CD4-positive, alpha-beta T cell treated with Interferon alpha-2 for 1 hour (primary cell): ENCODE measurements at regions not wholly inside any gene's neighbourhood (a gene's known extent, or its start where the extent isn't known, plus 50 kb on each side); places are given as distances from the start of the nearest gene placed in this dataset.

Source experiments
- DNase-seq, 2 donors: peaks; one replicate each; pipeline ENCODE4 v3.0.0-alpha.2; 2020 to 2022

- no peak for DNase-seq
These were observed 405.3 kb upstream of the USP15 start for GRCh38 chr12:61854902-61855301.

- DNase-seq = no peak
These were observed 402.2 kb upstream of the USP15 start for GRCh38 chr12:61857968-61858367.

- no peak for DNase-seq
These were observed 399.8 kb upstream of the USP15 start for GRCh38 chr12:61860451-61860850.

GRCh38 chr12:61862986-61863385, 397.2 kb upstream of the USP15 start:
- DNase-seq = no peak

GRCh38 chr12:61863811-61864210, 396.4 kb upstream of the USP15 start:
- no peak for DNase-seq

GRCh38 chr12:61869796-61870195, 390.4 kb upstream of the USP15 start:
- DNase-seq = no peak

- DNase-seq = peak; percentile 19 to 39
These were observed 389.3 kb upstream of the USP15 start for GRCh38 chr12:61870658-61871484.

GRCh38 chr12:61871485-61871810, 388.8 kb upstream of the USP15 start:
- no peak for DNase-seq

- no peak for DNase-seq
These were observed 381.0 kb upstream of the USP15 start for GRCh38 chr12:61879229-61879628.

GRCh38 chr12:61880186-61880585, 380.0 kb upstream of the USP15 start:
- no peak for DNase-seq

- no peak for DNase-seq
These were observed 368.6 kb upstream of the USP15 start for GRCh38 chr12:61891632-61892031.

GRCh38 chr12:61894168-61894567, 366.0 kb upstream of the USP15 start:
- no peak for DNase-seq

- no peak for DNase-seq
These were observed 363.8 kb upstream of the USP15 start for GRCh38 chr12:61896436-61896835.

GRCh38 chr12:61902403-61902802, 357.8 kb upstream of the USP15 start:
- no peak for DNase-seq

- DNase-seq = no peak
These were observed 349.1 kb upstream of the USP15 start for GRCh38 chr12:61911113-61911512.

GRCh38 chr12:61915420-61915819, 344.8 kb upstream of the USP15 start:
- DNase-seq = peak in 1 of 2 donors; percentile 2

GRCh38 chr12:61916831-61917230, 343.4 kb upstream of the USP15 start:
- DNase-seq = no peak

- no peak for DNase-seq
These were observed 340.5 kb upstream of the USP15 start for GRCh38 chr12:61919686-61920085.

GRCh38 chr12:61920230-61920629, 340.0 kb upstream of the USP15 start:
- DNase-seq = no peak

- DNase-seq = no peak
These were observed 337.1 kb upstream of the USP15 start for GRCh38 chr12:61923152-61923551.

GRCh38 chr12:61934564-61934963, 325.6 kb upstream of the USP15 start:
- no peak for DNase-seq

GRCh38 chr12:61939977-61940376, 320.2 kb upstream of the USP15 start:
- no peak for DNase-seq

GRCh38 chr12:61956545-61956944, 303.7 kb upstream of the USP15 start:
- no peak for DNase-seq

- no peak for DNase-seq
These were observed 285.7 kb upstream of the USP15 start for GRCh38 chr12:61974461-61974860.

- no peak for DNase-seq
These were observed 274.4 kb upstream of the USP15 start for GRCh38 chr12:61985830-61986229.
